PFSK-1 (cell line): ENCODE measurements at regions not wholly inside any gene's neighbourhood (a gene's known extent, or its start where the extent isn't known, plus 50 kb on each side); places are given as distances from the start of the nearest gene placed in this dataset.

ENCODE experiments used
- POLR2AphosphoS5 ChIP-seq: IDR thresholded peaks from 2 replicates; pipeline ENCODE4 v1.6.1; 2012; ENCODE audit warnings: low read depth, mild to moderate bottlenecking, control low read depth, low read length, moderate library complexity
- REST ChIP-seq, 2 experiments: IDR thresholded peaks; 2 replicates each; pipeline versions ENCODE4 v1.6.1 to v1.8.0; 2011 to 2012; ENCODE audit warnings: low read depth in 2 of 2, low read length in 2 of 2, control low read depth in 1 of 2, inconsistent platforms in 1 of 2, mild to moderate bottlenecking in 1 of 2, moderate library complexity in 1 of 2; ENCODE audit not compliant: insufficient read depth in 1 of 2
- SIN3A ChIP-seq: IDR thresholded peaks from 2 replicates; pipeline ENCODE4 v1.6.1; 2012; ENCODE audit warnings: mild to moderate bottlenecking, low read length, moderate library complexity, borderline replicate concordance; ENCODE audit not compliant: insufficient read depth
- TAF1 ChIP-seq: IDR thresholded peaks from 2 replicates; pipeline ENCODE4 v1.6.1; 2012; ENCODE audit warnings: low read length, control low read depth, borderline replicate concordance; ENCODE audit not compliant: insufficient read depth

- no peak for TF ChIP-seq REST (IDR thresholded peaks at IDR 0.05; ENCODE audit: insufficient read depth in 1 of 2, low read depth in 2 of 2, low read length in 2 of 2)
- TF ChIP-seq TAF1, result no peak
- no peak for TF ChIP-seq SIN3A
- TF ChIP-seq POLR2AphosphoS5, result no peak
Observed at GRCh38 chr2:139424101-139424500, 643.9 kb upstream of the NXPH2 start.
